ENCODE measurements at regions not wholly inside any gene's neighbourhood (a gene's known extent, or its start where the extent isn't known, plus 50 kb on each side); places are given as distances from the start of the nearest gene placed in this dataset.
A peak's percentile ranks its signal among the peaks of the same experiment; 100 is the strongest.

DNA sequence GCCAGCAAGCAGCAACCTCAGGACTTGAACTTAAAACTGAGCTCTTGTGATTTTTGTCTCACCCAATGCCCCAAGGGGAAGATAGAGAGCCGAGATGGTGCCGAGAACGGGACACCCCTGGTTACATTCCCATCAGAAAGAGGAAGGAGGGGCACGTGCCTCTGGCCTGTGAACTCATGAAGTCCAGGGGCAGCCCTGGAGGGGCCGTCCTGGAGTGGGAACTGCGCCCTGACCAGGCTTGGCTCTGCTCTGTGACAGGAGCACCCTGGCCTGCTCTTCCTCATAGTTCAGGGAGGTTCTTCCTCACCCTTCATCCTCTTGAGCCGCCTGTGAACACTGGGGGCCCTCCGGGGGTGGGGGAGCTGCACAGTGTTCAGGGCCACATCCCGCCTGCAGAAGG lies 130.3 kb upstream of the FOXF1 start:
- Histone ChIP-seq H3K4me1 (no peaks in the 10 kb centered on the region), H3K36me3 (no peaks in the 10 kb centered on the region), H3K9me3 (no peaks in the 10 kb centered on the region), H3K27me3 (no peaks in the 10 kb centered on the region), H3K4me3 (no peak overlapping the region), H3K27ac (no peak overlapping the region)
- DNase-seq (no peak), ATAC-seq (peak; percentile 39 to 72 (median 54))
- TF ChIP-seq, protein P1, sequence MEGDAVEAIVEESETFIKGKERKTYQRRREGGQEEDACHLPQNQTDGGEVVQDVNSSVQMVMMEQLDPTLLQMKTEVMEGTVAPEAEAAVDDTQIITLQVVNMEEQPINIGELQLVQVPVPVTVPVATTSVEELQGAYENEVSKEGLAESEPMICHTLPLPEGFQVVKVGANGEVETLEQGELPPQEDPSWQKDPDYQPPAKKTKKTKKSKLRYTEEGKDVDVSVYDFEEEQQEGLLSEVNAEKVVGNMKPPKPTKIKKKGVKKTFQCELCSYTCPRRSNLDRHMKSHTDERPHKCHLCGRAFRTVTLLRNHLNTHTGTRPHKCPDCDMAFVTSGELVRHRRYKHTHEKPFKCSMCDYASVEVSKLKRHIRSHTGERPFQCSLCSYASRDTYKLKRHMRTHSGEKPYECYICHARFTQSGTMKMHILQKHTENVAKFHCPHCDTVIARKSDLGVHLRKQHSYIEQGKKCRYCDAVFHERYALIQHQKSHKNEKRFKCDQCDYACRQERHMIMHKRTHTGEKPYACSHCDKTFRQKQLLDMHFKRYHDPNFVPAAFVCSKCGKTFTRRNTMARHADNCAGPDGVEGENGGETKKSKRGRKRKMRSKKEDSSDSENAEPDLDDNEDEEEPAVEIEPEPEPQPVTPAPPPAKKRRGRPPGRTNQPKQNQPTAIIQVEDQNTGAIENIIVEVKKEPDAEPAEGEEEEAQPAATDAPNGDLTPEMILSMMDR (IDR thresholded peaks at IDR 0.05) = no peak
- no peak for TF ChIP-seq POLR2A (IDR thresholded peaks at IDR 0.05)
- intact Hi-C loops (cut with DNase I) = no loop called here
- WGBS (ENCODE audit: insufficient coverage, low coverage, low lambda C conversion rate, missing lambda C conversion rate) = 49% methylated on average over 5 of the region's 9 CpGs

DNA sequence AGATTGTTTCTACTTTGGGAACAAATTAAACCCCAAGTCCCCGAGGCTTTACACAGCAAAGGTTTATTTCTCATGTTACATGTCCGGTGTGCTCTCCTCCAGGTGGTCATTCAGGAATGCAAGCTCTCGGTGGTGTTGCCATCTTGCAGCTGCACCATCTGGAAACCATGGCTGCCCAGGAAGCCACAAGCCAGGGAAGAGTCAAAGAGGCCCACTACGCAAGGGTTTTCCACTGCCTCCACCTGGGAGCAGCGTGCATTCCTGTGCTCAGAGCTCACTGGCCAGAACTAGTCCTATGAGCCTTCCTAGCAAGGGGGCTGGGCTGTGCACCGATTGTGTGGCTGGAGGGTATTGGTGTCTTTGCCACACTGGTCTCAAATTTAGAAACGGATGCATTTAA lies 128.8 kb upstream of the FOXF1 start:
- H3K27ac ChIP-seq = no peak overlapping the region
- H3K4me1 ChIP-seq = no peaks in the 10 kb centered on the region
- no peak for TF ChIP-seq POLR2A (IDR thresholded peaks at IDR 0.05)
- TF ChIP-seq, protein P1 (IDR thresholded peaks at IDR 0.05) = no peak
- DNase-seq (no peak), ATAC-seq (no peak)
- intact Hi-C loops (cut with DNase I) = no loop called here
- no peaks in the 10 kb centered on the region for H3K36me3 ChIP-seq
- H3K9me3 ChIP-seq = no peaks in the 10 kb centered on the region
- H3K27me3 ChIP-seq = no peaks in the 10 kb centered on the region
- no peak overlapping the region for H3K4me3 ChIP-seq
- WGBS (ENCODE audit: insufficient coverage, low coverage, low lambda C conversion rate, missing lambda C conversion rate) = 43% methylated on average over 3 of the region's 7 CpGs

- H3K4me3 ChIP-seq = no peak overlapping the region
- H3K36me3 ChIP-seq = no peaks in the 10 kb centered on the region
- H3K4me1 ChIP-seq = no peaks in the 10 kb centered on the region
- H3K27me3 ChIP-seq = no peaks in the 10 kb centered on the region
- intact Hi-C loops (cut with DNase I) = no loop called here
- no peak for DNase-seq
- H3K9me3 ChIP-seq = no peaks in the 10 kb centered on the region
- no peak overlapping the region for H3K27ac ChIP-seq
- TF ChIP-seq, protein P1 (IDR thresholded peaks at IDR 0.05) = no peak
- TF ChIP-seq POLR2A (IDR thresholded peaks at IDR 0.05) = no peak
- ATAC-seq = no peak
- 44% methylated on average over 7 of the region's 17 CpGs for WGBS (ENCODE audit: insufficient coverage, low coverage, low lambda C conversion rate, missing lambda C conversion rate)
Measured at GRCh38 chr16:86382067-86382773, 128.1 kb upstream of the FOXF1 start.

DNA sequence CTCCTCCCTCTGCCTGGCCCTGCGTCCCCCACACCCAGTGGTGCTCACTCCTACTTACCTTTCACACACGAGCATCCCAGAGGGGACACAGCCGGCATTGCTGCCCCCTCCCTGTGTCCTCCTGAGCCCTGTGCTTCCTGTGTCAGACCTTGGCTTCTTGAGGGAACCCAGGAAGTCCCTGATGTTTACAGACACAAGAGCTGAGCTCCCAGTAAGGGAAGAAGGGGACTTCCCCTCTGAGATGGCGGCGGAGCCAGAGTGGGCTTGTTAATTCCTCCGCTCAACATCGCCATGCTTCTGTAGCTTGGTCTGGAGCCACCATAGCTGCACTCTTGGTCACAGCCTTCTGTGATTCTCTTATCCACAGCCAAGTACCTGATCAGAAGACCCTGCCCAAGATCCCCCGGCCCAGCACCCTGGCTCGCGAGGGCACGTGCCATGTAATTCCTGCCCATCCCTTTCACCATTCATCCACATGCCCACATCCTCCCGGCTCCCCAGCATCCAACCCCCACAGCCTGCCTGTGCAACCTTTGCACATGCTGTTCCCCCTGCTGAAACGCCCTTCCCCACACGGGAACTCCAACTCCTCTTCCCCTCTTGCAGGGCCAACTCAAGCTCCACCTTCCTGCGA lies 127.4 kb upstream of the FOXF1 start:
- H3K36me3 ChIP-seq = no peaks in the 10 kb centered on the region
- no peak overlapping the region for H3K27ac ChIP-seq
- no peak overlapping the region for H3K4me3 ChIP-seq
- no peaks in the 10 kb centered on the region for H3K4me1 ChIP-seq
- 56% methylated on average over 11 of the region's 15 CpGs for WGBS (ENCODE audit: insufficient coverage, low coverage, low lambda C conversion rate, missing lambda C conversion rate)
- no peaks in the 10 kb centered on the region for H3K9me3 ChIP-seq
- DNase-seq (no peak), ATAC-seq (no peak)
- intact Hi-C loops (cut with DNase I) = no loop called here
- no peaks in the 10 kb centered on the region for H3K27me3 ChIP-seq
- TF ChIP-seq POLR2A (IDR thresholded peaks at IDR 0.05) = no peak
- TF ChIP-seq, protein P1 (IDR thresholded peaks at IDR 0.05) = no peak
